Endothelial cell of umbilical vein (primary cell): ENCODE measurements at regions not wholly inside any gene's neighbourhood (a gene's known extent, or its start where the extent isn't known, plus 50 kb on each side); places are given as distances from the start of the nearest gene placed in this dataset.

ENCODE experiments used
- CTCF ChIP-seq, 2 donors: IDR thresholded peaks; 1 replicate in 1 of 2; 2 replicates in 1 of 2; pipeline ENCODE4 v1.5.1; 2011; ENCODE audit warnings: low read length in 2 of 2, mild to moderate bottlenecking in 2 of 2, moderate library complexity in 2 of 2, control low read depth in 1 of 2, inconsistent platforms in 1 of 2, low read depth in 1 of 2; ENCODE audit not compliant: insufficient read depth in 1 of 2; ENCODE audit errors: extremely low read depth in 1 of 2
- MYC ChIP-seq: IDR thresholded peaks from one replicate; pipeline ENCODE4 v1.6.1; 2011; ENCODE audit warnings: mild to moderate bottlenecking, low read depth, low read length
- POLR2A ChIP-seq: IDR thresholded peaks from 2 replicates; pipeline ENCODE4 v1.6.1; 2012; ENCODE audit warnings: low read depth, mild to moderate bottlenecking, control low read depth, low read length
- POLR2AphosphoS5 ChIP-seq: IDR thresholded peaks from 2 replicates; pipeline ENCODE4 v1.6.1; 2012; ENCODE audit warnings: low read depth, mild to moderate bottlenecking, control low read depth, low read length, moderate library complexity; ENCODE audit not compliant: insufficient read depth

DNA sequence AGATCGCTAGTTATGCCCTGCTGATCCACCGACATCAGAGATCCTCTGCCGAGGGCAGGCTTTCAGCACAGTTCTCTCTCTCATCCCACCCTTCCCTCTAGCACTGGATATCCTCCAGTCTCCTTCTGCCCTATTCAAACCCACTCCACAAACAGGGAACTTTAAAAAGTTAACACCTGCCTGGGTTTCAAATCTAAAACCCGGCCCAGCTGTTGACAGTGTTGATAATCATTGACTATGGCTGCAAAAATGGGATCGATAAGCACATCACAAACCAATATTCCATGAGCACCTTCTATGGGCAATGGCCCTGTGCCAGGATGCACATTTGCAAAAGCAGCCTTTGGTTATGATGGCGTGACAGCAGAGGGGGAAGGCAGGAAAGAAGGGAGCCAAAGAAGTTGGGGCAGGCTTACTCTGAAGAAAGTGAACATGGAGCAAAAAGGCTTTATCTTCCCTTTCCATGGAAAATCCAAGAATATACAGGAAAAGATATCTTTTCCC is 482.3 kb upstream of the KLHL29 start:
- TF ChIP-seq POLR2AphosphoS5, result no peak
- TF ChIP-seq POLR2A, result no peak
- no peak for TF ChIP-seq CTCF (IDR thresholded peaks at IDR 0.05; ENCODE audit: extremely low read depth in 1 of 2, insufficient read depth in 1 of 2, low read depth in 1 of 2, low read length in 2 of 2)
- no peak for TF ChIP-seq MYC
